GM19035 (cell line): ENCODE measurements at regions not wholly inside any gene's neighbourhood (a gene's known extent, or its start where the extent isn't known, plus 50 kb on each side); places are given as distances from the start of the nearest gene placed in this dataset.
"Not testable (repeated sequence)": the region's sequence is repeated elsewhere in the genome, so short reads cannot be mapped to it uniquely, and the experiment has no call there.

Experiments
- ATAC-seq: cut with Tn5 transposase; IDR thresholded peaks from one replicate; pipeline ENCODE4 v1.9.1; 2021; ENCODE audit not compliant: unreplicated experiment

DNA sequence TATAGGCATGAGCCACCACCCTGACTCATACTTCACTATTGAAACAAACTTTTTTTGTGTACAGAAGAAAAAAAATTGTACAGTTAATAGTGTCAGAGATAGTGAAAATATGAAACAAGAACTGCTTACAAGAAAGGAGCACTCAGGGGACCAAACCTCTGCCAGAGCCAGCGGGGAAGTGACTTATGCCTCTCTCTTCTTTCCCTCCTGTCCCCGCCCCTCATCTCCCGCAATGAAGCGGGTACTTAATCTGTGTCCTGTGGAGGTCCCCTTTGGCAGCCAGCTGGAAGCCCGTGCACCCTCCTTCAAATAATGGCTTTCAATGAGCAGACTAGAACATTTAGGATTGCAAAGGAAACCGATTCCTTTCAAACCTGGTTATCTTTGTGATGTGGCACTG is 51.5 kb downstream of the PPIAL4A start:
- ATAC-seq = not testable (repeated sequence)

- ATAC-seq = not testable (repeated sequence)
Observed at GRCh38 chr1:120941836-120942217, 52.3 kb downstream of the PPIAL4A start.

DNA sequence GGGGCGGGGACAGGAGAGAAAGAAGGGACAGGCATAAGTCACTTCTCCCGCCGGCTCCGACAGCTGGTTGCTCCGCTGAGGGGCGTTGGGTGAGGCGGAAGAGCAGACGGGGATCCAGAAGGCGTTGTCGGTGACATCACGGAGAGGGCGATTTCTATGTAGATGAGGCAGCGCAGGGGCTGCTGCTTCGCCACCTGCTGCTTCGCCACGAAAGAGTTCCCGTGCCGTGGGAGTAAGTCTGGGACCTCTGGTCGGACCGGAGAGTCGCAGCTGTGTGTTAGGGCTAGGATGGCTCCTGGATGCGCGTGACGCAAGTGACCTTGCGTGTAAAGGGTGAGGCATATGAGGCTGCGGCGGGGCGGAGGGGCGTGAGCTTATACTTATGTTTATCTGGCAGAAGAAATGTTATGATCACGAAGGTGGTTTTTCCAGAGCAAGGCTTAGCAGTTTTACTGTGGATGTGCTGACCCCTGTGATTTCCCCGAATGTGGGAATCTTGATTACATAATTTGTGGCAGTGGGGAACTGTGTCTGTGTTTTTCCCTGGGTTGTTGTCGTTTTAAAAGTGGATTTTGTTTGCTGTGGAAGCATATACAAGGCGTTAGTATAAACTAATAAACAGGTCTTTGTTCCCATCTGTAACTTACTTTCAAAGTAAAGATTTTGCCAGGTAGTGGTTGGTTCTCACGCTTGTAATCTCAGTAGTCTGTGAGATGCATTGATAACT is 52.8 kb downstream of the PPIAL4A start:
- peak; percentile 81 for ATAC-seq

GRCh38 chr1:120942945-120943319 is 53.4 kb downstream of the PPIAL4A start:
- not testable (repeated sequence) for ATAC-seq

DNA sequence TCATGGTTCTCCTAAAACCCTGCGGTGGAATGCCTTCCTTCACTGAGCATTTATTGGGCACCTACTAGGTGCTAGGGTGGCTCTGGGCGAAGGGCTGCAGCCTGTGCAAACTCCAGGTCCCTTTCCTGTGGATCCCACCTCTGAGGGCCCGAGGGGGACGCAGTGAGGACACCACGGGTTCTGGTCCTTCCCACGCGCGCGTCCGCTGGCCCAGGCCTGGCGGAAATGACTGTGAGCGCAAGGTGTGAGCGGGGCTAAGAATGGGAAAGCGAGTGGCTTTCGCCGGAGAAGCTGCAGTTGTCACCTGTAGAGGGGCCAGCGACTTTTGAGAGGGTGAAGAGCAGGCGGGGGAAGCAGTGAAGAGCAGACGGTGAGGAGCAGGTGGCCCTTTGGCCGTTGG is 55.1 kb downstream of the PPIAL4A start:
- ATAC-seq = not testable (repeated sequence)

GRCh38 chr1:120945122-120945521 is 55.6 kb downstream of the PPIAL4A start:
- ATAC-seq = not testable (repeated sequence)

DNA sequence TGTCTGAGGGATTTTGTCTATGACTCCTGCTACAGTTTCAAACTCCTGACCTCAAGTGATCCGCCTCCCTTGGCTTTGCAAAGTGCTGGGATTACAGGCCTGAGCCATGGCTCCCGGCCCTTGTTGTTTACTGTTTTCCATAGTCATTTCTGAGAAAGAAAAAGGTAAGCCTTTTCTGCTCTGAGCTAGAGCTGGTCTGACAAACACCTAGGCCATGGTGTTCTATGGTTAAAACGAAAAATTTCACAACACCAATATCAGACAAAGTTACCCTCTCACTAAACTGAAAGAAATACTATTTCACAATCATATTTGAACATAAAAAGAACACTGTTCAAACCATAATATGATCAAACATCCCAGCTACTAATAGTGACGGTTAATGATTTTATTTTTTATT is 57.5 kb downstream of the PPIAL4A start:
- not testable (repeated sequence) for ATAC-seq

DNA sequence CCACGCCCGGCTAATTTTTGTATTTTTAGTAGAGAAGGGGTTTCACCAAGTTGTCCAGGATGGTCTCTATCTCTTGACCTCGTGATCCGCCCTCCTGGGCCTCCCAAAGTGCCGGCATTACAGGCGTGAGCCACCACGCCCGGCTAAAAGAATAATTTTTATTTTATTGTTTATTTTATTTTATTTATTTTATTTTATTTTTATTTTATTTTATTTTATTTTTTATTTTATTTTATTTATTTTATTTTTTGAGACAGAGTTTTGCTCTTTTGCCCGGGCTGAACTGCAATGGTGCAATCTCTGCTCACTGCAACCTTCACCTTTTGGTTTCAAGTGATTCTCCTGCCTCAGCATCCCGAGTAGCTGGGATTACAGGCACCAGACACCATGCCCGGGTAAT is 60.2 kb downstream of the PPIAL4A start:
- not testable (repeated sequence) for ATAC-seq

GRCh38 chr1:120950633-120951032 is 61.1 kb downstream of the PPIAL4A start:
- ATAC-seq = not testable (repeated sequence)

- ATAC-seq = not testable (repeated sequence)
Observed at GRCh38 chr1:120951100-120951499, 61.5 kb downstream of the PPIAL4A start.

DNA sequence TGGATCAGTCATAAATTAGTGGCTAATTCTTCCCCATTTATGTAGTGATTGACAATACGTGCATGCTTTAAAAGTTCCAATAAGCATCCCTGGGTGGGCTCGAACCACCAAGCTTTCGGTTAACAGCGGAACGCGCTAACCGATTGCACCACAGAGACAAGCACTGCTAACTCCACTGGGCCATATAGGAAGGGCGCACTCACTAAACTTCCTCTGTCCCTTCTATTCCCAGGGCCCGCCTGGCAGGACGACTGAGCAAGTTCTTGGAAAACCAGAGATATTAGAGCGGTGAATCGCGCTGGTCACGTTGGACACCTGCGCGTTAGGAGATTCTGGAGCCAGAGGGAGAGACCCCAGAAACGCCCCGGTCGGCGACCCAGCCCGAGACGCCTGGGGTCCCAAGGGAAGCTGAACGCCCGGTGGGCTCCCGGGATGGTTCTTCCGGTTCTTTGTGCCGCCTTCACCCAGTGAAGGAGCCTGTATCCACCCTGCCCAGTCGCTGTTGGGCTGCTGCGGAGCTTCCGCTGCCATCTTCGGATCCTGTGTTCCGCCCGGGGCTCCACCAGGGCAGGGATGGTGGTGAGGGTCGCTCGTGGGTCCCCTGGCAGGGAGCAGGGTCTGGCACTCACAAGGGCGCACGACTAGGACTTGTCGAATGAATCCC is 62.8 kb downstream of the PPIAL4A start:
- ATAC-seq = not testable (repeated sequence)

DNA sequence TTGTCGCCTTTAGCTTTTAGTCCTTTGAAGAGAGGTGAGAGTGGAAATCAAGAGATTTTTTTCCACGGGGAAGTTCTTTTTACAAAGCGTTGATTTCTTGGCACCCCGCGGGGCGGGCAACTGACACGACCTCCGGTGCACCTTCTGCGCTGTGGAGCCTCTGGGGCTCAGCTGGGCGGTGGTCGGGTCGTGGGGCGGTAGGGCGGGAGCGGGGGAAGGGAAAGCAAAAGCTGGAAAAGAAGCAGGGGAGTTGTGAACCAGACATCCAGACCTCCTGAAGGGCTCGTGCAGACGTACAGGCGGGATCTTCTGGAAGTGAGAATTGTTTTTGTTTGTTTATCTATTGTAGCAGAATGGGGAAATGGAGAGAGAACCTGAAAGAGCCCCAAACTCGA is 63.3 kb downstream of the PPIAL4A start:
- not testable (repeated sequence) for ATAC-seq

- ATAC-seq = no peak
Observed at GRCh38 chr1:120954736-120955135, 65.2 kb downstream of the PPIAL4A start.

DNA sequence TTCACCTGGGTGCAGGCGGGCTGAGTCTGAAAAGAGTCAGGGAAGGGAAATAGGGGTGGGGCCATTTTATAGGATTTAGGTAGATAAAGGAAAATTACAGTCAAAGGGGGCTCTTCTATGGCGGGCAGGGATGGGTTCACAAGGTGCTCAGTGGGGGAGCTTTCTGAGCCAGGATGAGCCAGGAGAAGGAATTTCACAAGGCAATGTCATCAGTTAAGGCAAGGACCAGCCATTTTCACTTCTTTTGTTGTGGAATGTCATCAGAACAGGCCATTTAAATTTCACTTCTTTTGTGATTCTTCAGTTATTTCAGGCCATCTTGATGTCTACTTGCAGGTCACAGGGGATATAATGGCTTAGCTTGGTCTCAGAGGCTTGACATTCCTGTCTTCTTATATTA is 66.4 kb downstream of the PPIAL4A start:
- not testable (repeated sequence) for ATAC-seq

DNA sequence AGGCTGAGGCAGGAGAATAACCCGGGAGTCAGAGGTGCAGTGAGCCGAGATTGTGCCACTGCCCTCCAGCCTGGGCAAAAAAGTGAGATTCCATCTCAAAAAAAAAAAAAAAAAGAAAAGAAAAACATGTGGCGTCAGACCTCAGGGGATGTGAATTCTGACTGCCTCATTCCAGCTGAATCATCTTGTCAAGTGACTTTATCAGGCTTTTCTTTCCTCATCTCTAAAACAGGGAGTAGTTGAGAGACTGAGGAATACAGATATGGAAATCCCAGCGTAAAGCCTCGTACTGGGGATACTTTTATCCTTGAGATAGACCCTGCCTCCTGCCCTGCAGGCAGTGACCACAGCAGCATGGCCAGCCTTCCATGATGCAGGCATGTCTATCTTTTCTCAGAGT is 76.4 kb downstream of the PPIAL4A start:
- ATAC-seq = not testable (repeated sequence)

DNA sequence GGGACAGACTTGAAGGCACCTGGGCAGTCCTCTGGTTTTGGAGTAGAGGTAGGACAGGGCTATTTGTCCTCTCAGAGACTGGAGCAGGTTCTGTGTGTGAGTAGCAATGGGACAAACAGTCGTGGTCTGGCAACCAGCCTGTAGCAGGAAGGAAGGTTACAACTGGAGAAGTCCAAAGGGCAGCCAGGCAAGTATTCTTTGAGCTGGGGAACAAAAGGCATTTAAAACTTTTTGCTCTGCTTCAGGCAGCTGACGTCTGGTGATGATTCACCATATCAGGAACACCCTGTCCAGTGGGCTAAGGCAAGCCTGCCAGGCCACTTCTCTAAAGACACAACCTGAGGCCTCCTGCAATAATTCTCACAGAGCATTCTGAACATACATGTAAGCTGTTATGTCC is 83.3 kb downstream of the PPIAL4A start:
- ATAC-seq = not testable (repeated sequence)

DNA sequence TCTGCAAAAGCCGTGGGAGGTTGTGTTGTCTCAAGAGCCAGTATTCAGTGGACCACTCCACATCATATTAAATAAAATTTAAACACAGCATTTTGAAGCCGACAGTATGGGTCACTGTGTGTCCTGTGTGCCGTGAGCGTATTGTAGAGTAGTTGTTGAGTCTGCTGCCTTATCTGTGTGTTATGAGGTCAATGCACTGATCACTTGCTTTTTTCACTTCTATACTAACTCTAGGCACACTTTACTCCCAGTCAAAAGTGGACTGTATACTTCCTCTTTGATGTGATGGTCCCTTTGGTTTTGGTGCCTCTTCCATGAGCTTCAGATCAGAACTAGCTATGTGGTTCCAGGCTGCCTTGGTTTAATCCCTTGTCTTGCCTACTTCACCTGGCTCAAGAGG is 84.3 kb downstream of the PPIAL4A start:
- ATAC-seq = not testable (repeated sequence)

- not testable (repeated sequence) for ATAC-seq
Observed at GRCh38 chr1:120977279-120977678, 87.7 kb downstream of the PPIAL4A start.

GRCh38 chr1:120981489-120982094 is 92.0 kb downstream of the PPIAL4A start:
- ATAC-seq = not testable (repeated sequence)

- not testable (repeated sequence) for ATAC-seq
Observed at GRCh38 chr1:120994614-120995013, 105.0 kb downstream of the PPIAL4A start.

DNA sequence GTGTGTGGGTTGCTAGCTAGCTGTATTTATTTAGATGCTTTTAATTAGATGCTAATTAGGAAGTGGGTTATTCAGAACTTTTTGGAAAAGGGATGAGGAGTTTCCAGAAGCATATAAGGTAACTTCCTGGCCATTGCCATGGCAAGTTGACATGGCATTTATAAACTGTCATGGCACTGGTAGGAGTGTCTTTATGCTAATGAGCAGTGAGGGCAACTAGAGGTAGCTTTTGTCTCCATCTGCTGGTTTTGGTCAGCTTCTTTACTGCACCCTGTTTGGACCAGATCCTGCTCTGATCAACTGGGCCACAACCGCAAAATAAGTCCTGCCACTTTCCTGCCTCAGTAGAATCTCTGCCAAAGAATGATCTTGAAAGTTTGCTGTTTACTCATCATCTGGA is 105.5 kb downstream of the PPIAL4A start:
- not testable (repeated sequence) for ATAC-seq
